GM19467 (cell line): ENCODE measurements at regions not wholly inside any gene's neighbourhood (a gene's known extent, or its start where the extent isn't known, plus 50 kb on each side); places are given as distances from the start of the nearest gene placed in this dataset.
"Not testable (repeated sequence)": the region's sequence is repeated elsewhere in the genome, so short reads cannot be mapped to it uniquely, and the experiment has no call there.

ENCODE experiments used
- ATAC-seq: cut with Tn5 transposase; IDR thresholded peaks from one replicate; pipeline ENCODE4 v1.9.1; 2021; ENCODE audit warnings: mild to moderate bottlenecking, moderate library complexity; ENCODE audit not compliant: unreplicated experiment

- no peak for ATAC-seq
Measured at GRCh38 chr5:138649316-138649720, 74.1 kb upstream of the HSPA9 start.

- no peak for ATAC-seq
Measured at GRCh38 chr5:138648841-138649240, 73.6 kb upstream of the HSPA9 start.

- no peak for ATAC-seq
Measured at GRCh38 chr5:138647794-138648410, 72.7 kb upstream of the HSPA9 start.

- ATAC-seq, result no peak
Measured at GRCh38 chr5:138647261-138647788, 72.1 kb upstream of the HSPA9 start.

GRCh38 chr5:138646671-138647070, 71.5 kb upstream of the HSPA9 start:
- ATAC-seq, result no peak

- ATAC-seq, result no peak
Measured at GRCh38 chr5:138645778-138646575, 70.8 kb upstream of the HSPA9 start.

- ATAC-seq, result no peak
Measured at GRCh38 chr5:138643040-138643791, 68.0 kb upstream of the HSPA9 start.

- ATAC-seq, result no peak
Measured at GRCh38 chr5:138641547-138642298, 66.5 kb upstream of the HSPA9 start.

- no peak for ATAC-seq
Measured at GRCh38 chr5:138640646-138641254, 65.5 kb upstream of the HSPA9 start.

- no peak for ATAC-seq
Measured at GRCh38 chr5:138640138-138640537, 64.9 kb upstream of the HSPA9 start.

- no peak for ATAC-seq
Measured at GRCh38 chr5:138639326-138639725, 64.1 kb upstream of the HSPA9 start.

- ATAC-seq, result no peak
Measured at GRCh38 chr5:138637256-138637655, 62.1 kb upstream of the HSPA9 start.

- ATAC-seq, result no peak
Measured at GRCh38 chr5:138636398-138636944, 61.3 kb upstream of the HSPA9 start.

- no peak for ATAC-seq
Measured at GRCh38 chr5:138635708-138636107, 60.5 kb upstream of the HSPA9 start.

- ATAC-seq, result no peak
Measured at GRCh38 chr5:138635265-138635664, 60.1 kb upstream of the HSPA9 start.

- not testable (repeated sequence) for ATAC-seq
Measured at GRCh38 chr5:138634804-138635203, 59.6 kb upstream of the HSPA9 start.

GRCh38 chr5:138632900-138633489, 57.8 kb upstream of the HSPA9 start:
- no peak for ATAC-seq

- no peak for ATAC-seq
Measured at GRCh38 chr5:138631096-138631928, 56.1 kb upstream of the HSPA9 start.

GRCh38 chr5:138629392-138629791, 54.2 kb upstream of the HSPA9 start:
- no peak for ATAC-seq
